ENCODE measurements at regions not wholly inside any gene's neighbourhood (a gene's known extent, or its start where the extent isn't known, plus 50 kb on each side); places are given as distances from the start of the nearest gene placed in this dataset.
A peak's percentile ranks its signal among the peaks of the same experiment; 100 is the strongest.

DNA sequence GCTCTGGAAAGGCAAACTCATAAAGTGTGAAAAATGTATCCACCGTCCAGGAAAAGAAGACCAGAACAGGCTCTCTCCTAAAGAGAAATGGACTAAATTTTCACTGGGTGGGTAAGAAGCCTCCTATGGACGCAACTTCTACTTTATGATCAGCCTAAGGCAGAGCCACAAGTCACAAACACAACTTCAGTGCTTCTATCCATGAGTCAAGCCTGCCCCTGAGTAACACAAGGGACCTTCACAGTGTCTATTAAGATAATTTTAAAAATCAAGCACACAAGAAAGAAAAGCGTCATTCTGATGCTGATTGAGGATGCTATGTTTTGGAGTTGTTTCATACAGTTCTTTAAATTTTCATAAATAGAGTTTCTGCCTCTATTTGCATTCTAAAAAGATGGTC is 601.7 kb upstream of the ARID1B start:
- DNase-seq: no peak

DNA sequence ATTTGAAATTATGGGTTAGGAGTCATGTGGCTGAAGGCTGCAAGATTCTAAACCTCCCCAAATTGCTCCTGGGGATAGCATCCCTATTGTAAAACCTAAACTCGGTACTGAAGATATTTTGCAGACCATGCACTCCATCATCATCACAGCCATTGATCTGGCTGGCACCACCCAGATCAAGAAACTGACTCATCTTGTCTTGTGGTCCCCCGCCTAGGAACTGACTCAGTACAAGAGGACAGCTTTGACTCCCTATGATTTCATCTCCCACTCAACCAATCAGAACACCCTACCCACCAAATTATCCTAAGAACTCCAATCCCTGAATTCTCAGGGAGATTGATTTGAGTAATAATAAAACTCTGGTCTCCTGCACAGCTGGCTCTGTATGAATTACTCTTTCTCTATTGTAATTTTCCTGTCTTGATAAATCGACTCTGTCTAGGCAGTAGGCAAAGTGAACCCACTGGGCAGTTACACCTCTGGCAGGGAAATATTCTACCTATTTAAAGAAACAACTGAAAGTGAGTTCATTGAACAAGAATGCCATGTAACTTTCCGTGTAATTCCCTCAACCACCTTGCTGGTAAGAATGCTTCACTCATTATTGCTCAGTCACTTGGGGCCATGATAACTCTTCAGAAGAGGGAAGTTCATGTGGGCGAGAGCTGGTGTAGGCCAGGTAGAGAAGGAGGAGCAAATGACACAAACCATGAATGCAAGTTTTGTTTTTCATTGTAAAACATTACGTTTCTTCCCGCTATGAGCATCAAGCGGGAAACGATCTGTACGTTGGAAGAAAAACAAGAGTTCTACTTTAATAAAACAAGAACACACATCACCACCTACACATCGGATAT is 602.9 kb upstream of the ARID1B start:
- no peak for DNase-seq

DNA sequence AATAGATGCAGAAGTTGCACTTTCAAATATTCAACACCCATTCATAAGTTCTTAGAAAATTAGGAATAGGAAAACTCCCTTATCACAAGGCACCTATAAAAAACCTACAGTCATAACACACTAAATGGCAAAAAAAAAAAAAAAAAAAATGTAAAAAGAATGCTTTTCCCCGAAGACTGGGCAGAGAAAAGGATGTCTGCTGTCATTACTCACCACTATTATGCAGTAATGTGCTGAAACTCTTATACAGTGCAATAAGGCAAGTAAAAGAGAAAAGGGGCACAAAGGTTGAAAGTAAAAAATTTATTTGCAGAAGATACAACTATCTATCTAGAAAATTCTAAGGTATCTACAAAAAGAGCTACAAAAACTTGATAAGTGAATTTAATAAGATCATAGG is 607.8 kb upstream of the ARID1B start:
- DNase-seq: no peak

DNA sequence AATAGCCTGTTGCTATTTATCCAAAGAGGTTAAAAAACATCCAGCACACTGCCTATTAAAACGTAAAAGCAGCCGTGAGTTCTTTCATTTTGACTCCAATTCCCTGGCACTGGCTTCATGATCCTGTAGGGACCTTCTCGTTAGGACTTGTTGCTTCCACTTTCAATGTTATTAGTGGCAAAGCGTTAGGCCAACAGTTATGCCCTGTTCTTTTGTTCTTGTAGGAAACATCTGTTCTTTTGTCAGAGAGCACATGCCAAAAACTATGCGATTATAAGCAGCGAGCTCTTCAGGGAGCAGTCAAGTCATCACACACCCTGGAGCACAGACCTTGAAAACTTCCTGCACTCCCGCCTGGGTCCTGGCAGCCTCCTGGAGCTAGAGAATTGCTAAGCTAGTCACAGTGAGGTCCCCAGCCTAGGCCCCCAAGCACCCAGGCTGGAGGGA is 609.5 kb upstream of the ARID1B start:
- peak; percentile 27 for DNase-seq

- peak; percentile 48 for DNase-seq
Measured at GRCh38 chr6:156167016-156167624, 610.1 kb upstream of the ARID1B start.

DNA sequence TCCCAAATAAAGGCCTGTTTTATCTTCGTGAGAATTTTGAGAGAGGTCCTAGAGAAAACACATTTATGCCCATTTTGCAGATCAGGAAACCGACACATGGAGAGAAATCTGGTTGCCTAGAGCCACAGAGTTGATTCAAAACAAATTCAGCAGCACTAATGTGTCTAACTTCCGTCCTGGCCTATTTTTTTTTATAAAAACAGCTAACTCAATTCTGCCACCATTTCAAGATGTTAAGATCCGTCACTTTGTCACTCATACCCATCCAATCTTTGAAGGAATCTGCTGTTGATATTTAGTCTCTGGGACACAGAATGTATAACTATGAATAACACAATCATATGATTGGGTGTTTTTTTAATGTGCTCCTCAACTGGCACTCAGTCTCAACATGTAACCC is 611.1 kb upstream of the ARID1B start:
- DNase-seq: no peak

DNA sequence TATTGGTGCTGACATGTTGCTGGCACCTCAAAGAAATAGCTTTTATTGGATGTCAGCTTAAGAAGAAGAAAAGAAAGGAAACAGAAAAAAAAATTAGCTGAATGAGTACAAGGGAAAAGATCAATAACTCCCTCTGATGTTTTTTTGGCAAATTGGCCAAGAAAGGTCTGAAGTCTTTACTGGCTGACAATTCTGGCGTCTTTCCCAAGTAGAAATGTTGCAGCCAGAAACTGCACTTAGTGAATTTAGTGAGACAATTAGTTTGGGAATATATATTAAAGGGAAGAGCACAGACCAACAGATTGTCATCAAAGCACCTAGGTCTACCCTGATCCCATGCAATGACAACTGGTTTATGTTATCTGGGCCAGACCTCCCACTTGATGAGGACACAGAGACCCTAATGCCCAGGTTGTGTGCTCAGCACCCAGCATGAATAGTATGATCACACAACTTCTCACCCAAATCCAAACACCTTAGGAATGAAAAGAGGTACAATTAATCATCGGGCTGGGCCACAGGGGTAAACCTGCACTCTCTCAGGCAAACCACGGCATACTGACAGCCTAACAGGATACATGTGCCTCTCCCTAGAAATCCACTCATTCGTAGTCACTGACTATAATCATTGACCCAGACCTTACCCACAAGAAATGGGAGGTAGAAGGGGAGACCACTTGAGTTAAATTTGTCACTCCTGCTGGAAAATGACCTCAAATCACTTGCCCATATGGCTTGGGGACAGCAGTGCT is 612.3 kb upstream of the ARID1B start:
- DNase-seq: no peak

DNA sequence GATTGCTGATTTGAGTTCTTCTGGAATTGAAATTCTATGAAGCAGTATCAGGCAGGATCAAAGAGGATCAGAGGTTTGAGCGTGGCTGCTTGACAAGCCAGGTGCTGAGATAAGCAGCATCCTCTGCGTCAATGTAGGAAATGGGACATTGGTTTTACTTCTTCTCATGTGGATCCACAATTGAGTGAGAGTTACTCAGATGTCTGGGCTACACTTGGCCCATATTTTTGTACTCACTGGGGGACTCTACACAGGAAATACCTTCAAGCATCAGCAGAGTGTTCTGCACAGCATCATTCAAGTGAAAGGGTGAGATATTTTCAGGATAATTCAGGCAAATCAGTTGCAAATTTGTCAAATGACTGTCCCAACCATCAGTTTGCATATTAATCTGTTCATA is 613.9 kb upstream of the ARID1B start:
- DNase-seq: no peak

GRCh38 chr6:156161471-156161870 is 615.7 kb upstream of the ARID1B start:
- no peak for DNase-seq

DNA sequence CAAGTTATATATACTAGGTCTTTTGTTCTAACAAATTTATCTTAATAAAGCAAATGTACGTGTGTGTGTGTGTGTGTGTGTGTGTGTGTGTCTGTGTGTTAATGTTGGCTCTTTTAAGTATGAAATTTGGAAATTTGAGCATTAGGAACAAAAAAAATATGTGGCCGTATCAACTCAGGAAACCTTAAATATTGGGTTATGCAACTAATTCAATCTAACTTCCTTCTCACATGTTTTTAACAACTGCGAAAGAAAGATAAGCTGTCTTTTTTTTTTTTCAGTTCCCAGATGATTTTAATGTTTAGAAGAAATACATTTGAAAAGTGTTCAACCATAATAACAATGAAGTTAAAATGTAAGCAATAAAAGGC is 616.4 kb upstream of the ARID1B start:
- no peak for DNase-seq

DNA sequence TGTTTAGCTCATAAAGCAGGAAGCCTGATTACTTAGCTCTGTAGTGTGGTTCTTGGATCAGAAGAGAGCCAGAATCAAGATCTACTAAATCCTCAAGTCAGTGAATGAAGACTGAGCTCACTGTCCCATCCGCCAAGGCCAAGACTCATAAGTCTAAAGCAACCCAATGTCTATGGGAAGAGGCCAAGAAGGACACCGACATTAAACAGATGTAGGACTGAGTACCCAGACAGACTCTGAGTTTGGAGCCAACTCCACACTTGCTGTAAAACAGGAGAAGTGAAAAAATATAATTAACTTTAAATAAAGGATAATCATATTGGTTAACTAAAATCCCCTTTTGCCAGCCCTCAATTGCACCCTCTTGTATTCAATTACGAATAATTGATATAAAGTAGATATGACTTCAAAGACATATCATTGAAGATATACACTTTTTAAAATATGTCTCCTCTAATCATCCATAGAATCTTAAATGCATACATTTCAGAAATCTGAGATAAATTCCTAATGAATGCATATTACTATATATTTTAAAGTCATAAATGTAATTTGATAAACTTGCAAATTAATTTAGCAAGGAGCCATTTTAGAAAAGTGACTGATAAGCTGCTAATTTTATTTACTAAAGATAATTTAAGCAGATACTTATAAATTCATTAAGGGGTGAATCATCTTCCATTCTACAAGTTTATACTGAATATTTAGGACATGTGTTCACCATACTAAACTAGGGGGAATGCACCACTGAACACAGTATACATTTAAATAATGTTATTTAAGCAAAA is 617.0 kb upstream of the ARID1B start:
- DNase-seq: no peak

- no peak for DNase-seq
Measured at GRCh38 chr6:156154896-156155295, 622.3 kb upstream of the ARID1B start.

GRCh38 chr6:156150391-156150790 is 626.8 kb upstream of the ARID1B start:
- DNase-seq: no peak

- no peak for DNase-seq
Measured at GRCh38 chr6:156146891-156147290, 630.3 kb upstream of the ARID1B start.

- no peak for DNase-seq
Measured at GRCh38 chr6:156131221-156131903, 645.8 kb upstream of the ARID1B start.

DNA sequence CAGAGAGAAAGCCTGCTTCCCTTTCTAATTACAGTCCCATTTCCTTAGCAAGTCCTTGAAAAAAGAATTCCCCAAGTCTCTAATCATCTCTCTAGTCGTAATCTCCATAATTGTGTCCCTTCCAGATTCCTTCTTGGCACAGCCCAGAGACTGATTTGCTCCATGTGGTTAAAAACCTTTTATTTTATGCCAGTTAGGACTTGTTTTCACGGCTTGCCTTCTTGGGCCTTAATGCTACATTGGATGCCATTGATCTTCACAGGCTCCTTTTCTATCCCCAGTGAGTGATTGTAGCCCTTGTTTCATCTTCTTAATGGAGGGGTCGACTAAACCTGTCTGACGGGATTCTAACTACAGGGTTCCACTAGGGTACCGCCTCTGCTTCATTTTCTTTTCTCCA is 650.6 kb upstream of the ARID1B start:
- DNase-seq: no peak

GRCh38 chr6:156125844-156126243 is 651.3 kb upstream of the ARID1B start:
- no peak for DNase-seq

- DNase-seq: no peak
Measured at GRCh38 chr6:156123731-156124130, 653.4 kb upstream of the ARID1B start.

GRCh38 chr6:156121973-156122372 is 655.2 kb upstream of the ARID1B start:
- no peak for DNase-seq

DNA sequence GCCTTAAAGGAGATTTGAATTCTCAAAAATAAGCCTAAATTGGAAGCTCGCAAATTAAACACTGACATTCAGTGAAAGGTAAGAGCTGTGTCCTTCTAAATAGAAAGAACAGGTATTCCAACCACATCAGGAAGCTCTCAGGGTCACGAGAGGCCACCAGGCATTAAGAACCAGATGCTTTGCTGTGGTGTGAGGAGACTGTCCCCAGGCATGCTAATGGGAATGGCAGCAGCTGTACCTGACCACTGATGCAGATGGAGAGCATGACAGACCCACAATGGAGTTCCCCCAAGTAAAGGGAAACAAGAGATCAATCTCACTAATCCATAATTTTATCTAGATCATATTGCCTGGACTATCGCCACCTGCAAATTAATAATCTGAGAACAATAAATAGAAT is 658.9 kb upstream of the NOX3 start:
- no peak for DNase-seq

GRCh38 chr6:156113631-156114030 is 658.0 kb upstream of the NOX3 start:
- DNase-seq: no peak

- DNase-seq: no peak
Measured at GRCh38 chr6:156111913-156112312, 656.3 kb upstream of the NOX3 start.
